Renal cortical epithelial cell (primary cell): ENCODE measurements at regions not wholly inside any gene's neighbourhood (a gene's known extent, or its start where the extent isn't known, plus 50 kb on each side); places are given as distances from the start of the nearest gene placed in this dataset.

Experiments
- DNase-seq: peaks from one replicate; pipeline ENCODE4 v3.0.0-alpha.2; 2011; ENCODE audit warnings: low read depth

GRCh38 chr4:29453303-29453820 lies 1266.8 kb upstream of the PCDH7 start:
- no peak for DNase-seq

GRCh38 chr4:29459926-29460325 lies 1260.2 kb upstream of the PCDH7 start:
- no peak for DNase-seq

GRCh38 chr4:29467044-29467717 lies 1253.0 kb upstream of the PCDH7 start:
- DNase-seq = no peak
